ENCODE measurements at regions not wholly inside any gene's neighbourhood (a gene's known extent, or its start where the extent isn't known, plus 50 kb on each side); places are given as distances from the start of the nearest gene placed in this dataset.

DNA sequence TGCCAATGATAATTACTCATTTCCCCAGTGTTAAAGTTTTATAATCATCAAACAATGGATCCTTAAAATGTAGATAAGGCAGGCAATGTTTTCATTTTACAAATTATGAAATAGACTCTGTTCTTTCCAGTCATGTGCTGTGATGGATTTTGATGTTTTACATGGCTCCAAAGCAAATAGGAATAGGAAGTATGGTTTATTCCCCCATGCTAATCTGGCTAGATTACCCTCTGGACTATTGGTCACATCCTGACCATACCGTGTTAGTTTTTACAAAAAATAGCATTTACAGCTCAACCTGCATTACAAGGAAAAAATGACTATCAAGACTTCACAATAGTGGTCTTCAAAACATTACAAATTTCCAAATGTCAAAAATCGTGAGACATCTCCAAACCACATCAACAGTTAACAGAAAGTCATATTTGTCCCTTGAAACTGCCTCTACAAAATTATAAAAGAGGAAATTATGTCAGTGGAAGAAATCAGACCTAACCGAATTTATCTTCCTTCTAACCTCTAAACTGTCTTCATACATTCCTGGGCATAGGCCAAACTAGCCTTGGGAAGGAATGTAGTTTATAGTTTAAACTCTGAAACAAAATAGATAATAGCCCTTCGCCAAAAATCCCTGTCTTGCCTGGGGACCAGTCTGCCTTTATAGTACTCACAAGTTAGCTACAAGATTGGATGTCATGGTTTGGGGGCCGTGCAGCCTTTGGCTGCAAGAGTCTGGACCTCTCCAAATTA, 1941.2 kb upstream of the CELF4 start:
- H3K27me3 Mint-ChIP-seq (ENCODE audit: insufficient read depth): no peaks in the 10 kb centered on the region
- no peak for DNase-seq (ENCODE audit: low spot score)
- no peak overlapping the region for H3K27ac Mint-ChIP-seq
- H3K36me3 Mint-ChIP-seq (ENCODE audit: low read depth): no peaks in the 10 kb centered on the region
- intact Hi-C loops (cut with micrococcal nuclease): no loop called here
- H3K4me3 Mint-ChIP-seq: no peak overlapping the region
- H3K9me3 Mint-ChIP-seq: no peaks in the 10 kb centered on the region
- H3K4me1 Mint-ChIP-seq (ENCODE audit: low read depth): no peaks in the 10 kb centered on the region

DNA sequence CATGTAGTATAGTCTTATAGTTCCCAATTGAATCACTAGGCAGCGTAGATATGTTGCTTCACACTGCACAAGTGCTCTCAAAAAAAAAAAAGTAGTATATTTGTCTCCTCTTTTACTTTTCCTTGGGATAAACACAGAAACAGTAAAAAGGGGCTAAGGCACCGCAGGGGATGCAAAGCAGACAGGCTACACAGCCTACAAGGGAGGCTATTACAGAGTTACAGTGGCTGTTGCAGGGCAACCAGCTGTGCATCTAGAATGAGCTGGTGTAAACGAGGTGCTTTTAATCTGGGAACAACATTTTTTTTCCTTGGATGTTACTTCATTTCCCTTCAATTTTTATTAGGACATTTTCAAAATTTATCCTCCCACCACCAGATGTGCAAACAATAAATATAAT, 1934.7 kb upstream of the CELF4 start:
- Mint-ChIP-seq H3K27ac (no peak overlapping the region), H3K27me3 (ENCODE audit: insufficient read depth) (no peaks in the 10 kb centered on the region), H3K4me3 (no peak overlapping the region), H3K9me3 (no peaks in the 10 kb centered on the region), H3K36me3 (ENCODE audit: low read depth) (no peaks in the 10 kb centered on the region), H3K4me1 (ENCODE audit: low read depth) (no peaks in the 10 kb centered on the region)
- no peak for DNase-seq (ENCODE audit: low spot score)
- intact Hi-C loops (cut with micrococcal nuclease): no loop called here

- H3K4me3 Mint-ChIP-seq: no peak overlapping the region
- intact Hi-C loops (cut with micrococcal nuclease): no loop called here
- no peaks in the 10 kb centered on the region for H3K4me1 Mint-ChIP-seq (ENCODE audit: low read depth)
- no peaks in the 10 kb centered on the region for H3K36me3 Mint-ChIP-seq (ENCODE audit: low read depth)
- no peaks in the 10 kb centered on the region for H3K9me3 Mint-ChIP-seq
- DNase-seq (ENCODE audit: low spot score): no peak
- no peak overlapping the region for H3K27ac Mint-ChIP-seq
- H3K27me3 Mint-ChIP-seq (ENCODE audit: insufficient read depth): no peaks in the 10 kb centered on the region
Observed at GRCh38 chr18:39497821-39498220, 1932.2 kb upstream of the CELF4 start.

- intact Hi-C loops (cut with micrococcal nuclease): no loop called here
Observed at GRCh38 chr18:39496986-39497385, 1931.4 kb upstream of the CELF4 start.

DNA sequence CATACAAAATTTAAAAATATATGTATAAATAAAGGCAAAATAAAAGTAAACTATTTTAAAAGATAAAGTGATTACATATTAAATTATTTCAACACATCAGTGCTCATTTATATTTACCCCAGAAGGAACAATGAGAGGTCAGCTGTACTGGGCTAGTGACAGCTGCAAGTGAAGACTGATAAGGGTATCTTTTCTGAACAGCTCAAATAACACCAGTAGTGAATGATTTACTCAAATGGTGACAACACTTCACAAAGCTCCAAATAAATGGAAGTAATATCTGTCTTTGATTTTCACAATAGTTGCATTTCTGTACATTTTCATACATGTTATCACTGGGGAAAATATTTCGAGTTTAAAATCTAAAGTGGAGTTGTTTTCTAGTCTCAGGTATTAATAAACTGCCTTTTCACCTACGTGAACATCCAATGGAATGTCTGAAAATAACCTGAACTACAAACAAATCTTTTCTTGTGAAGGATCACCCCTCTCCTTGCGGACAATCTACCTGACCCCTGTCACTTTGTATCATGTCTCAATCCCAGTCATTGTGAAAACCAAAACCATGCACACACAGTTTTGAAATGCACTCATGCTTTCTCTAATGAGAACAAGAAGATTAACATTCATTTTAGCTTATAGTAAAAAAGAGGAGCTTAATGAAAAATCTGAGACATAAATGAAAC, 1928.8 kb upstream of the CELF4 start:
- intact Hi-C loops (cut with micrococcal nuclease): no loop called here
- H3K36me3 Mint-ChIP-seq (ENCODE audit: low read depth): no peaks in the 10 kb centered on the region
- H3K4me3 Mint-ChIP-seq: no peak overlapping the region
- no peaks in the 10 kb centered on the region for H3K4me1 Mint-ChIP-seq (ENCODE audit: low read depth)
- no peaks in the 10 kb centered on the region for H3K9me3 Mint-ChIP-seq
- H3K27ac Mint-ChIP-seq: no peak overlapping the region
- DNase-seq (ENCODE audit: low spot score): no peak
- H3K27me3 Mint-ChIP-seq (ENCODE audit: insufficient read depth): no peaks in the 10 kb centered on the region

More at GRCh38 chr18:39496986-39497385, 1931.4 kb upstream of the CELF4 start:
- Mint-ChIP-seq H3K36me3 (ENCODE audit: low read depth) (no peaks in the 10 kb centered on the region), H3K4me3 (no peak overlapping the region), H3K9me3 (no peaks in the 10 kb centered on the region), H3K27me3 (ENCODE audit: insufficient read depth) (no peaks in the 10 kb centered on the region), H3K4me1 (ENCODE audit: low read depth) (no peaks in the 10 kb centered on the region), H3K27ac (no peak overlapping the region)
- no peak for DNase-seq (ENCODE audit: low spot score)

DNA sequence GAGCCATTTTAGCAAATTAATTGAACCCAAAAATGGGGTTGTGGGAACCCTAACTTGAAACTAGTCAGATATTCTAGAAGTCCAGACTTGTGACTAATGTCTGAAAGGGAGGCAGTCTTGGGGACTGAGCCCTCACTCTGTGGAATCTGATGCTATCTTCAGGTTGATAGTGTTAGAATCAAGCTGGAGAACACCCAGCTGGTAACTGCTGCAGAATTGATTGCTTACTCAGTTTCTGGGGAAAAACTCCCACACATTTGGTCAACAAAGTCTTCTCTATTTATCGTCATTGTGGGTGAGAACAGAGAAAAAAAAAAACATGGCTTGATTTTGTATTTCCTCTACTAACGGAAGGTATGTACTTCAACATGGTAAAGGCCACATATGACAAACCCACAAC, 1925.8 kb upstream of the CELF4 start:
- DNase-seq (ENCODE audit: low spot score): no peak
- Mint-ChIP-seq H3K27ac (no peak overlapping the region), H3K4me3 (no peak overlapping the region), H3K9me3 (no peaks in the 10 kb centered on the region), H3K27me3 (ENCODE audit: insufficient read depth) (no peaks in the 10 kb centered on the region), H3K4me1 (ENCODE audit: low read depth) (no peaks in the 10 kb centered on the region), H3K36me3 (ENCODE audit: low read depth) (no peaks in the 10 kb centered on the region)
- intact Hi-C loops (cut with micrococcal nuclease): no loop called here

GRCh38 chr18:39489431-39489830, 1923.8 kb upstream of the CELF4 start:
- Mint-ChIP-seq H3K36me3 (ENCODE audit: low read depth) (no peaks in the 10 kb centered on the region), H3K4me1 (ENCODE audit: low read depth) (no peaks in the 10 kb centered on the region), H3K9me3 (no peaks in the 10 kb centered on the region), H3K27me3 (ENCODE audit: insufficient read depth) (no peaks in the 10 kb centered on the region), H3K27ac (no peak overlapping the region), H3K4me3 (no peak overlapping the region)
- no peak for DNase-seq (ENCODE audit: low spot score)
- intact Hi-C loops (cut with micrococcal nuclease): no loop called here

- no peak for DNase-seq (ENCODE audit: low spot score)
Observed at GRCh38 chr18:39487932-39488331, 1922.3 kb upstream of the CELF4 start.

GRCh38 chr18:39486268-39486667, 1920.7 kb upstream of the CELF4 start:
- no peak for DNase-seq (ENCODE audit: low spot score)
- Mint-ChIP-seq H3K4me1 (ENCODE audit: low read depth) (no peaks in the 10 kb centered on the region), H3K9me3 (no peaks in the 10 kb centered on the region), H3K27me3 (ENCODE audit: insufficient read depth) (no peaks in the 10 kb centered on the region), H3K4me3 (no peak overlapping the region), H3K27ac (no peak overlapping the region), H3K36me3 (ENCODE audit: low read depth) (no peaks in the 10 kb centered on the region)
- intact Hi-C loops (cut with micrococcal nuclease): no loop called here

More at GRCh38 chr18:39487932-39488331, 1922.3 kb upstream of the CELF4 start:
- H3K36me3 Mint-ChIP-seq (ENCODE audit: low read depth): no peaks in the 10 kb centered on the region
- intact Hi-C loops (cut with micrococcal nuclease): no loop called here
- H3K9me3 Mint-ChIP-seq: no peaks in the 10 kb centered on the region
- H3K27ac Mint-ChIP-seq: no peak overlapping the region
- no peak overlapping the region for H3K4me3 Mint-ChIP-seq
- no peaks in the 10 kb centered on the region for H3K4me1 Mint-ChIP-seq (ENCODE audit: low read depth)
- H3K27me3 Mint-ChIP-seq (ENCODE audit: insufficient read depth): no peaks in the 10 kb centered on the region

- H3K27ac Mint-ChIP-seq: no peak overlapping the region
- intact Hi-C loops (cut with micrococcal nuclease): no loop called here
- no peaks in the 10 kb centered on the region for H3K4me1 Mint-ChIP-seq (ENCODE audit: low read depth)
- no peaks in the 10 kb centered on the region for H3K36me3 Mint-ChIP-seq (ENCODE audit: low read depth)
- H3K4me3 Mint-ChIP-seq: no peak overlapping the region
- DNase-seq (ENCODE audit: low spot score): no peak
- no peaks in the 10 kb centered on the region for H3K27me3 Mint-ChIP-seq (ENCODE audit: insufficient read depth)
- no peaks in the 10 kb centered on the region for H3K9me3 Mint-ChIP-seq
Observed at GRCh38 chr18:39485696-39486095, 1920.1 kb upstream of the CELF4 start.

GRCh38 chr18:39481281-39481680, 1915.7 kb upstream of the CELF4 start:
- H3K36me3 Mint-ChIP-seq (ENCODE audit: low read depth): no peaks in the 10 kb centered on the region
- H3K4me3 Mint-ChIP-seq: no peak overlapping the region
- H3K4me1 Mint-ChIP-seq (ENCODE audit: low read depth): no peaks in the 10 kb centered on the region
- H3K27ac Mint-ChIP-seq: no peak overlapping the region
- intact Hi-C loops (cut with micrococcal nuclease): no loop called here
- DNase-seq (ENCODE audit: low spot score): no peak
- H3K27me3 Mint-ChIP-seq (ENCODE audit: insufficient read depth): no peaks in the 10 kb centered on the region
- no peaks in the 10 kb centered on the region for H3K9me3 Mint-ChIP-seq

- H3K27ac Mint-ChIP-seq: no peak overlapping the region
- no peaks in the 10 kb centered on the region for H3K9me3 Mint-ChIP-seq
- no peak overlapping the region for H3K4me3 Mint-ChIP-seq
- no peak for DNase-seq (ENCODE audit: low spot score)
- no peaks in the 10 kb centered on the region for H3K36me3 Mint-ChIP-seq (ENCODE audit: low read depth)
- H3K27me3 Mint-ChIP-seq (ENCODE audit: insufficient read depth): no peaks in the 10 kb centered on the region
- H3K4me1 Mint-ChIP-seq (ENCODE audit: low read depth): no peaks in the 10 kb centered on the region
- intact Hi-C loops (cut with micrococcal nuclease): no loop called here
Observed at GRCh38 chr18:39480494-39481195, 1915.0 kb upstream of the CELF4 start.

GRCh38 chr18:39464006-39464405, 1898.4 kb upstream of the CELF4 start:
- no peaks in the 10 kb centered on the region for H3K4me1 Mint-ChIP-seq (ENCODE audit: low read depth)
- no peaks in the 10 kb centered on the region for H3K9me3 Mint-ChIP-seq
- no peaks in the 10 kb centered on the region for H3K36me3 Mint-ChIP-seq (ENCODE audit: low read depth)
- no peak overlapping the region for H3K27ac Mint-ChIP-seq
- intact Hi-C loops (cut with micrococcal nuclease): no loop called here
- no peaks in the 10 kb centered on the region for H3K27me3 Mint-ChIP-seq (ENCODE audit: insufficient read depth)
- H3K4me3 Mint-ChIP-seq: no peak overlapping the region
- no peak for DNase-seq (ENCODE audit: low spot score)

Measured in activated T-helper 1 cell treated with anti-CD3 and anti-CD28 coated beads, Interleukin-12 subunit alpha, Interleukin-12 subunit beta, Interleukin-2, Interleukin-4 antibody, amounts not matched to agents 30 ng/mL and 10 ng/mL and 1 ng/mL, durations not matched to agents 14 hours and 24 hours and 36 hours (primary cell).